ENCODE measurements at regions not wholly inside any gene's neighbourhood (a gene's known extent, or its start where the extent isn't known, plus 50 kb on each side); places are given as distances from the start of the nearest gene placed in this dataset.

DNA sequence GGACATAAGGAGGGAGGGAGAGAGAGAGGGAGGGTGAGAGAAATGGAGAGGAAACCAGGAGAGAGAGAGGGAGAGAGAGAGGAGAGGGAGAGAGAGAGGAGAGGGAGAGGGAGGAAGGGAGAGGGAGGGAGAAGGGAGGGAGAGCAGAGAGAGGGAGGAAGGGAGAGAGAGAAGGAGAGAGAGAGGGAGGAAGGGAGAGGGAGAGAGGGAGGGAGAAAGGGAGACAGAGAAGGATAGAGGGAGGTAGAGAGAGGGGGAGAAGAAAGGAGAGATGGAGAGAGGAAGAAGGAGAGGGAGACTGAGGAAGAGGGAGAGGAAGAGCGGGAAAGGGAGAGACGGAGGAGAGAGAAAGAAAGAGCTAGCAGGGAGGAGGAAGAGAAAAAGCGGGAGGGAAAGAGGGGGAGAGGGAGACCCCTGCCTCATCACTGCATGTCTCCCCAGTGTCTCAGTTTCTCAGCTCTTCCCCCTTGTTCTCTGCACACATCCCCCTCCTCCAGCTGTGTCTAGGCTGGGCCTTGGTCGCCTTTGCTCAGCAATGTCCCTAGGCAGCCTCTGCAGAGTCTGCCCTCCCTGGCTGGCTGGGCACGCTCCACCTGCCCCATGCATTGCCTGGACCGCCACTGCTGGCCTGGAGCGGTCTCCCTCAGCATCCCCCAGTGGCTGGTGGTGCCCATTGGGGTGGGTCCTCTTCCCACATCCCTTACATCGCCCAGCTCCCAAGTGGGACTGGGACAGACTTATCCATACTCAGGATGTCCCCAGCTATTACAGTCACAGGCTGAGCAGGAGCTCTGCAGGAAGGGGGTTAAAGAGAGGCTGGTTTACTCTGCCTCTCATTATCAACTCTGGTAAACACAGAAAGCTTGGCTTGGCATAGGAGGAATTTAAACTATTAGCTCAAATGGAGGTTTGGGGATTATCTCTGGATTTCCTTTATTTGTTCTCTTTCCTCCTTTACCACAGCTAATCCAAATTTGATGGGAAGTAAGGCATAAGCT, 85.7 kb upstream of the APCDD1 start:
- no peak for DNase-seq

DNA sequence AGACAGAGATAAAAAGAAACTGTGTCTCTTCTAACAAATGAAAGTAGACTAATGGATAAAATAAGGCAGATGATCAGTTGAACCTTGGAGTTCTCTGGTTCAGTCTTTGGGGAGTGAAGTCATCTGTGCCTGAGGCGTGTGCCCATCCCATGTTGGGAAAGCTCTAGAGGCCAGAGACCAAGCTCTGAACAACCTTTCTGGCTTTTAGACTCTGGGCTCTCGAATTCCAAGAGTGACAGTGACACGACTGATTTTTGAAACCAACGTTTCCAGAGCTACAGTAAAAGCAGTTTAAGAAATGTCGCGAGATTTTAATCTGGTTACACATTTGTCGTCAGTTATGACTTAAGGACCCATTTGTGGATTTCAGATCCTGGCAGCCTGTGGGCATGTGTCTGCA, 83.7 kb upstream of the APCDD1 start:
- DNase-seq: no peak

- no peak for DNase-seq
Measured at GRCh38 chr18:10371165-10371564, 83.3 kb upstream of the APCDD1 start.

- no peak for DNase-seq
Measured at GRCh38 chr18:10374195-10374594, 80.2 kb upstream of the APCDD1 start.

- no peak for DNase-seq
Measured at GRCh38 chr18:10374636-10375293, 79.7 kb upstream of the APCDD1 start.

- no peak for DNase-seq
Measured at GRCh38 chr18:10376731-10377130, 77.7 kb upstream of the APCDD1 start.

DNA sequence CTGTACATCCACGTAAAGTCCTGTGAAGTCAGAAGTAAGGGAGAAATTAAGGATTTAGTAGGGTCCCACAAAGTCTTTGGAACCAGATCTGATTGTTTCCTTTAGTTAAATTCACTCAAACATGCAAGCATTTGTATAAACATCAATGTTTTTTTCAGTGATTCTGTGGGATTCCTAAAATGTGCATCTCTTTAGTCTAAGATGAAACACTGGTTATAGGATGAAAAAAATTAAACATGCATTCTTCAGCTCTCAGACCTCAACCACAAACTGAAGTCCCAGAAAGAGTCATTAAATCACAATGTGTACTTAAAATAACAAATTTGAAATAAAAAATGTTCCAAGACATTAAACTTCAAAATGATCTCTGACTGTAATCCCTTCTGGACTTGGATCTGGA, 76.5 kb upstream of the APCDD1 start:
- no peak for DNase-seq

DNA sequence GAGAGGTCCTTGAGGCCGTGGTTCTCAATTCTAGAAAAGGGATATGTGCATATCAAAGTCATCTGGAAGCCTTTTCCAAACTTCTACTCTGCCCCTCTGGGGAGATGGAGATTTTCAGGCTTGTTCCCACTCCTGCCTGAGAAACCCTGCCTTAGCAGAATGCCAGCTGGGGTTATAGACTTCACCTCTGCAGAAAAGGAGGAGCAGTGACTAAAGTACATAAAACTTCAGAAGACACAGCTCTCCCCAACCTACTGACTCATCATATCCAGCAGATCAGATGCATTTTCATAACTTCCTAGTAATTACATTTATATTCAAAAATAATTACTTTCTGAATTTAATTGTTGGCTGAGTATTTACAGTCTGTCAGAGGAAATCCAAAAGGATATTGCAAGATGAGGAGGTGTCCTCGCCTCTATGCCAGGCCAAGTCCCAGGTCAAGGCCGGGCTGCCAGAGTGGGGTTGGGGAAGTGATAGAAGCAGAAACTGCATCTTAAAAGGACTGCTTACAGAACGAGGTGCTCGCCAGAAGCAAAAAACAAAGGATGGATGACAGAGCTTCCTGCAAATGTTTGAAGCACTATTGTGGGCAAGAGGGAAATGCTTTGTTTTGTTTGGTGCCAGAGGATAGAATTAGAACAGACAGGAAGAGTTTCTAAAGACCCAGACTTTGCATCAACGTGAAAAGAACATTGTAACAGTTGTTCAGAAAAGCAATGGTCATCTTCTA, 75.6 kb upstream of the APCDD1 start:
- DNase-seq: no peak

DNA sequence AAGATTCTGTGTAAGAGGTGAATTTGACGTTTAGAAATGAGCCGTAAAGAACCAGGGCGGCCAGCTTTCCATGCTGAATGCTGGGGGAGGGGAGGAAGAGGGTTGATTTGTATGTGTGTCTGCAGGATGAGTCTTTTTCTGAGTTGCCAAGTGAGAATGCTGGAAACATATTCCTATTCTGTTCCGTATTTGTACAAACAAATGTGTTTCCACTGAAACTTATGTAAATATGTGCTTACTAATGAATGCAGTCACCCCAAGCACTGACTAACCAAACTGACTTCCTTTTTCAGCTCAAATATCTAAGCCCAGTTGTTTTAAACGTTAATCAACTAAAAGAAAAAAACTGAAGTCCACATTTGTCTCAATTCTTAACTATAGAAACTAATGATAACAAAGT, 74.9 kb upstream of the APCDD1 start:
- no peak for DNase-seq

DNA sequence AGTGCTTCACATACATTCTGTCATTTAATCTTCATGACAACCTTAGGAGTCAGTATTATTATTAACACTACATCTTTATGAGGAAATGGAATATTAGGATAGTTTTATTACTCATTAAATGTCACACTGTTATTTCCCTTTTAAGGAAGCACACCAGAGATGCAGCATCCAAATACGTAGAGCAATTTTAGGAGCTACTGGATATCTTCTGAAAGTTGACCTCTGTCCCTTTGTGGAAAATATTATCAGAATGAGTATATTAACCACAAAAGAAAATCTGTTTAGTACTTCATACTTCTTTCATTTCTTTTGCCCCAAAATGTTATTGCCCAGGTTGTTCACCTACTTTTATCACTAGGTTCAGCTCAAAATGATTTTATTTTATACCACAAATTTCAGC, 72.9 kb upstream of the APCDD1 start:
- DNase-seq: no peak

- no peak for DNase-seq
Measured at GRCh38 chr18:10381951-10382350, 72.5 kb upstream of the APCDD1 start.

GRCh38 chr18:10386049-10386448, 68.4 kb upstream of the APCDD1 start:
- no peak for DNase-seq

- no peak for DNase-seq
Measured at GRCh38 chr18:10386956-10387355, 67.5 kb upstream of the APCDD1 start.

DNA sequence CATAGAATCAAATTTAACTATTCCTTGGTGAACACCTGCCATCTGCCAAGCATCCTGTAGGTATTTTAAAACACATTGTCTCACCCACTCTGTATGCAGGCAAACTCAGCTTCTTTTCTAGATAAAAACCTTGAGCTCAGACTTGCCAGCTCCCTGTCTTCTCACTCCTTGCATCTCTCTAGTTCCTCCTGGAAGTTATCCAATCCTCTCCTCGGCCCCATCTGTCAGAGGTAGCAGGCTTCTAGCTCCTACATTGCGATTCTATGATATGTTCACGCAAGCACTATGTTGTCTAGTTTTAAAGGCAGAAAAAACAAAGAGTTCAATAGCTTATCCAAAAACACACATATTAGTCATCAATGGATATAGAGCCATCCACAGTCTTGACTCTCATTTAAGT, 67.0 kb upstream of the APCDD1 start:
- DNase-seq: no peak

- no peak for DNase-seq
Measured at GRCh38 chr18:10388373-10388772, 66.1 kb upstream of the APCDD1 start.

GRCh38 chr18:10391506-10391905, 62.9 kb upstream of the APCDD1 start:
- DNase-seq: no peak

GRCh38 chr18:10397004-10397403, 57.4 kb upstream of the APCDD1 start:
- no peak for DNase-seq

GRCh38 chr18:10398571-10398970, 55.9 kb upstream of the APCDD1 start:
- no peak for DNase-seq

DNA sequence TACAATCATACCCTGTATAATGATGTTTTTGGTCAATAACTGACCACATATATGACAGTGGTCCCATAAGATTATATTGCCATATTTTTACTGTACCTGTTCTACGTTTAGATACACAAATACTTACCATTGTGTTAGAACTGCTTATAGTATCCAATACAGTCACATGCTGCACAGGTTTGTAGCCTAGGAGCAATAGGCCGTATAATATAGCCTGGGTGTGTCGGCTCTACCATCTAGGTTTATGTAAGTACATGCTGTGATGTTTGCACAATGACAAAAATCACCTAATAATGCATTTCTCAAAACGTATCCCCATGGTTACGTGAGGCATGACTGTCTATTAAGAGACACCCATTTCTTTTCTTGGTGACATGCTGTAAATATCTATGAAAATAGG, 55.0 kb upstream of the APCDD1 start:
- no peak for DNase-seq

- no peak for DNase-seq
Measured at GRCh38 chr18:10400534-10401307, 53.7 kb upstream of the APCDD1 start.

GRCh38 chr18:10401521-10401920, 52.9 kb upstream of the APCDD1 start:
- no peak for DNase-seq

GRCh38 chr18:10401930-10402329, 52.5 kb upstream of the APCDD1 start:
- DNase-seq: no peak
